Glutamatergic neuron (in vitro differentiated cells): ENCODE measurements at regions not wholly inside any gene's neighbourhood (a gene's known extent, or its start where the extent isn't known, plus 50 kb on each side); places are given as distances from the start of the nearest gene placed in this dataset.
"Not testable (repeated sequence)": the region's sequence is repeated elsewhere in the genome, so short reads cannot be mapped to it uniquely, and the experiment has no call there.

Experiments
- DNase-seq: peaks from one replicate; pipeline ENCODE4 v3.0.0; 2022
- H3K27ac Mint-ChIP-seq: one replicate; pipeline ENCODE4 v1.8.0; 2020; ENCODE audit warnings: mild to moderate bottlenecking, mixed read lengths, inconsistent platforms; ENCODE audit not compliant: unreplicated experiment
- H3K27me3 Mint-ChIP-seq: one replicate; pipeline ENCODE4 v1.8.0; 2020; ENCODE audit warnings: mild to moderate bottlenecking, moderate library complexity, mixed read lengths, inconsistent platforms; ENCODE audit not compliant: unreplicated experiment
- H3K36me3 Mint-ChIP-seq: one replicate; pipeline ENCODE4 v1.8.0; 2020; ENCODE audit warnings: mild to moderate bottlenecking, mixed read lengths, inconsistent platforms; ENCODE audit not compliant: unreplicated experiment
- H3K4me1 Mint-ChIP-seq: one replicate; pipeline ENCODE4 v1.8.0; 2020; ENCODE audit warnings: mild to moderate bottlenecking, low read depth, mixed read lengths, inconsistent platforms; ENCODE audit not compliant: unreplicated experiment
- H3K4me3 Mint-ChIP-seq: one replicate; pipeline ENCODE4 v1.8.0; 2020; ENCODE audit warnings: mild to moderate bottlenecking, mixed read lengths, inconsistent platforms; ENCODE audit not compliant: unreplicated experiment
- H3K9me3 Mint-ChIP-seq: one replicate; pipeline ENCODE4 v1.8.0; 2020; ENCODE audit warnings: mild to moderate bottlenecking, moderate library complexity, mixed read lengths, inconsistent platforms; ENCODE audit not compliant: unreplicated experiment
- TF ChIP-seq, protein P1 (sequence below): fragments of 200-600 bp; sonication (generic); IDR thresholded peaks from one replicate; pipeline ENCODE4 v1.5.0; 2021; ENCODE audit not compliant: partially characterized antibody, unreplicated experiment

DNA sequence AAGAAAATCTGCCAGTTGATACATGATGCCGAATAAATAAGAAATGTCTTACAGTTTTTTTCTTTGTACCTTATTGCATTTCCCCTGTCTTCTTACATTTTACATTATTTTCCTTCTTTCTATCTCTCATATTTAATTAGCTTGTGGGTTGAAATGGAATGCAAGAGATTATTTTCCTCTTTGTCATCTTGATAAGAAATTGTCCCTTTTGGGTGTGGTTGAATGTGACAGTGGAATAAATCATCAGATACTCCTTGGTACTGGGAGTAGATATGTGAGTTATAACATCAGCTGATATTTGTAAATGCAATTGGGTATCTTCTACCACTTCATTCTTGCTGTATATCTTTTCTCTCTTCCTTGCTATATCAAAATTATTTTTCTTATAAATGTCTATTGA lies 997.4 kb downstream of the RAPGEF2 start:
- Mint-ChIP-seq H3K36me3 (no peaks in the 10 kb centered on the region), H3K27ac (no peak overlapping the region), H3K9me3 (no peaks in the 10 kb centered on the region), H3K27me3 (no peaks in the 10 kb centered on the region), H3K4me1 (no peaks in the 10 kb centered on the region), H3K4me3 (no peak overlapping the region)
- DNase-seq: no peak
- TF ChIP-seq, protein P1, sequence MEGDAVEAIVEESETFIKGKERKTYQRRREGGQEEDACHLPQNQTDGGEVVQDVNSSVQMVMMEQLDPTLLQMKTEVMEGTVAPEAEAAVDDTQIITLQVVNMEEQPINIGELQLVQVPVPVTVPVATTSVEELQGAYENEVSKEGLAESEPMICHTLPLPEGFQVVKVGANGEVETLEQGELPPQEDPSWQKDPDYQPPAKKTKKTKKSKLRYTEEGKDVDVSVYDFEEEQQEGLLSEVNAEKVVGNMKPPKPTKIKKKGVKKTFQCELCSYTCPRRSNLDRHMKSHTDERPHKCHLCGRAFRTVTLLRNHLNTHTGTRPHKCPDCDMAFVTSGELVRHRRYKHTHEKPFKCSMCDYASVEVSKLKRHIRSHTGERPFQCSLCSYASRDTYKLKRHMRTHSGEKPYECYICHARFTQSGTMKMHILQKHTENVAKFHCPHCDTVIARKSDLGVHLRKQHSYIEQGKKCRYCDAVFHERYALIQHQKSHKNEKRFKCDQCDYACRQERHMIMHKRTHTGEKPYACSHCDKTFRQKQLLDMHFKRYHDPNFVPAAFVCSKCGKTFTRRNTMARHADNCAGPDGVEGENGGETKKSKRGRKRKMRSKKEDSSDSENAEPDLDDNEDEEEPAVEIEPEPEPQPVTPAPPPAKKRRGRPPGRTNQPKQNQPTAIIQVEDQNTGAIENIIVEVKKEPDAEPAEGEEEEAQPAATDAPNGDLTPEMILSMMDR: no peak

DNA sequence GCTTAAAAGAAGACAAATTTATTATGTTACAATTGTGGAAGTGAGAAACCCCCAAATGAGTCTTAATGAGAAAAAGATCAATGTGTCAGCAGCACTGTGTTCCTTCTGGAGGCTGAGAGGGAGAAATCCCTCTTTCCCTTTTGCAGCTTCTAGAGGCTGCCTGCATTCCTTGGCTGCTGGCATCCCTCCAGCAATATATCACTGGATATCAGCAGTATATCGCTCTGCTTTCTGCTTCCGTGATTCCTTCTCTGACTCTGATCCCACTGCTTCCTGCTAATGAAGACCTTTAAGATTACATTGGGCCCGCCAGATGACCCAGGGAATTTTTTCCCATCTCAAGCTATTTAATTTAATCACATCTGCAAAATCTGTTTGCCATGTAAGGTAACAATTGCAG lies 1008.0 kb downstream of the RAPGEF2 start:
- Mint-ChIP-seq H3K27ac (no peak overlapping the region), H3K27me3 (peaks cover 2% of the 10 kb centered on the region), H3K4me3 (no peak overlapping the region), H3K36me3 (peaks cover 5% of the 10 kb centered on the region), H3K9me3 (peaks cover 10% of the 10 kb centered on the region), H3K4me1 (no peaks in the 10 kb centered on the region)
- no peak for DNase-seq
- TF ChIP-seq, protein P1: no peak

GRCh38 chr4:160117686-160118085 lies 1014.8 kb downstream of the RAPGEF2 start:
- Mint-ChIP-seq H3K27me3 (no peaks in the 10 kb centered on the region), H3K4me3 (no peak overlapping the region), H3K4me1 (no peaks in the 10 kb centered on the region), H3K27ac (no peak overlapping the region), H3K9me3 (peaks cover 5% of the 10 kb centered on the region), H3K36me3 (no peaks in the 10 kb centered on the region)
- TF ChIP-seq, protein P1: no peak
- DNase-seq: no peak

DNA sequence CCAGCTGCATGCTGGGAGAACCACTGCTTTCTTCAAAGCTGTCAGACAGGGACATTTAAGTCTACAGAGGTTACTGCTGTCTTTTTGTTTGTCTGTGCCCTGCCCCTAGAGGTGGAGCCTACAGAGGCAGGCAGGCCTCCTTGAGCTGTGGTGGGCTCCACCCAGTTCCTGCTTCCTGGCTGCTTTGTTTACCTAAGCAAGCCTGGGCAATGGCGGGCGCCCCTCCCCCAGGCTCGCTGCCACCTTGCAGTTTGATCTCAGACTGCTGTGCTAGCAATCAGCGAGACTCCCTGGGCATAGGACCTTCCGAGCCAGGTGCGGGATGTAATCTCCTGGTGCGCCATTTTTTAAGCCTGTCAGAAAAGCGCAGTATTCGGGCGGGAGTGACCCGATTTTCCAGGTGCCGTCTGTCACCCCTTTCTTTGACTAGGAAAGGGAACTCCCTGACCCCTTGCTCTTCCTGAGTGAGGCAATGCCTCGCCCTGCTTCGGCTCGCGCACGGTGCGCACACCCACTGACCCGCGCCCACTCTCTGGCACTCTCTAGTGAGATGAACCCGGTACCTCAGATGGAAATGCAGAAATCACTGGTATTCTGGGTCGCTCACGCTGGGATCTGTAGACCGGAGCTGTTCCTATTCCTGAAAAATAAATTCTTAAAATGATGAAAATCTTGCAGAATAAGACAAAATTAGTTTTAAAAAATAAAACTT lies 1022.9 kb downstream of the RAPGEF2 start:
- not testable (repeated sequence) for H3K4me1 Mint-ChIP-seq, H3K27me3 Mint-ChIP-seq, DNase-seq, H3K9me3 Mint-ChIP-seq, H3K27ac Mint-ChIP-seq, H3K4me3 Mint-ChIP-seq, H3K36me3 Mint-ChIP-seq

GRCh38 chr4:160127211-160127610 lies 1024.3 kb downstream of the RAPGEF2 start:
- Mint-ChIP-seq H3K27ac (no peak overlapping the region), H3K27me3 (no peaks in the 10 kb centered on the region), H3K36me3 (peaks cover 1% of the 10 kb centered on the region), H3K4me1 (no peaks in the 10 kb centered on the region), H3K9me3 (peaks cover 4% of the 10 kb centered on the region), H3K4me3 (no peak overlapping the region)
- DNase-seq: no peak
- TF ChIP-seq, protein P1: no peak
